Adrenal gland (tissue), 9 donors: ENCODE measurements at regions not wholly inside any gene's neighbourhood (a gene's known extent, or its start where the extent isn't known, plus 50 kb on each side); places are given as distances from the start of the nearest gene placed in this dataset.

Source experiments
- DNase-seq, 7 donors: peaks; one replicate each; pipeline ENCODE4 v3.0.0-alpha.2; 2019 to 2020
- H3K27ac ChIP-seq, 5 donors: fragments of 200-600 bp; sonication (generic) in 4 of 5; 1 replicate in 3 of 5; 2 replicates in 2 of 5; pipeline versions ENCODE4 v1.5.1 to v1.8.0; 2016 to 2020; ENCODE audit warnings: mild to moderate bottlenecking in 1 of 5
- H3K27me3 ChIP-seq: fragments of 200-600 bp; 2 replicates; pipeline ENCODE4 v1.8.0; 2021
- H3K36me3 ChIP-seq, 2 donors: fragments of 200-600 bp; replicated peaks in 1 of 2; 1 replicate in 1 of 2; 2 replicates in 1 of 2; pipeline versions ENCODE4 v1.5.1 to v1.8.0; 2018 to 2022
- H3K4me1 ChIP-seq, 2 donors: fragments of 200-600 bp; replicated peaks in 1 of 2; 1 replicate in 1 of 2; 2 replicates in 1 of 2; pipeline versions ENCODE4 v1.5.1 to v1.8.0; 2018 to 2021
- H3K4me3 ChIP-seq, 4 donors: fragments of 200-600 bp; sonication (generic) in 3 of 4; one replicate each; pipeline ENCODE4 v1.5.1; 2016 to 2018
- H3K9me3 ChIP-seq, 3 donors: fragments of 200-600 bp; sonication (generic) in 1 of 3; replicated peaks in 1 of 3; 1 replicate in 2 of 3; 2 replicates in 1 of 3; pipeline versions ENCODE4 v1.5.1 to v1.8.0; 2016 to 2021
- POLR2A ChIP-seq, 2 donors: fragments of 450-650 bp; IDR thresholded peaks; one replicate each; pipeline ENCODE4 v1.6.1; 2017; ENCODE audit warnings: antibody characterized with exemption in 2 of 2, mild to moderate bottlenecking in 2 of 2, moderate library complexity in 1 of 2
- WGBS, 4 donors: extraction: QIAGEN DNeasy Blood & Tissue Kit in 2 of 4; methylation state at CpG; one replicate each; pipeline versions ENCODE4 v1.1.5 to v1.1.7; 2013 to 2017; 5-methylcytosine and 5-hydroxymethylcytosine counted together
- intact Hi-C, 2 donors: fragments of 100-400 bp; cut with DNase I; formaldehyde crosslinking; loops; one replicate each; pipeline versions ENCODE4 v1.14.1 to v1.15.0; 2022 to 2023
- TF ChIP-seq, protein P1 (sequence below), 6 experiments: fragments of 450-650 bp in 4 of 6; fragments of 200-600 bp in 2 of 6; sonication (generic) in 1 of 6; IDR thresholded peaks; 1 replicate in 5 of 6; 2 replicates in 1 of 6; pipeline versions ENCODE4 v1.5.1 to v1.8.0; 2016 to 2021; ENCODE audit warnings: antibody characterized with exemption in 6 of 6, mild to moderate bottlenecking in 2 of 6, moderate library complexity in 1 of 6
- donor health status: healthy with polysubstance abuse.
- donor health status: Bipolar disorder and iron deficiency.
- donor health status: DM: yes; HTN: yes; CAD: no.
- donor health status: DM: no; HTN: no; CAD: no.
- donor health status: DM: no; HTN: no; CAD: no.

DNA sequence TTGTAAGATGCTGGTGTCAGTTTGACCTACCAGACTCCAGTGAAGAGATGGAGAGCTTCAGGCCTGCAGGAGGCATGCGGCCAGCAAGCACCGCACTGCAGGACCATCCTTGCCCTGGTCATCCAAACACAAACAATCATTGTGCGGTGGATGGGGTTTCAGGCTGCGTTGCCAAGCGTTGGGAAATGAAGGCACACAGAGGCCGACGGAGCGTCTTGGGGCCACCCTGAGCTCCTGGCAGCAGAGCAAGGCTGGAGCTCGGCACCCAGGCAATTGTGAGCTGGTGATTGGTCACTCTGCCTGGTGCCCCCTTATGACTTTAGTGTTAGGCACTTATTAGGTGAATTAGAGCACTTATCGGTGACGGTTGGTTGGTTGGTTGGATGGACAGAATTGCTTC is 222.6 kb upstream of the RGMA start:
- Histone ChIP-seq H3K27me3 (no peaks in the 10 kb centered on the region), H3K4me3 (no peak overlapping the region), H3K36me3 (no peaks in the 10 kb centered on the region), H3K27ac (no peak overlapping the region), H3K9me3 (no peaks in the 10 kb centered on the region), H3K4me1 (no peaks in the 10 kb centered on the region)
- intact Hi-C loops, result no loop called here
- TF ChIP-seq, protein P1, sequence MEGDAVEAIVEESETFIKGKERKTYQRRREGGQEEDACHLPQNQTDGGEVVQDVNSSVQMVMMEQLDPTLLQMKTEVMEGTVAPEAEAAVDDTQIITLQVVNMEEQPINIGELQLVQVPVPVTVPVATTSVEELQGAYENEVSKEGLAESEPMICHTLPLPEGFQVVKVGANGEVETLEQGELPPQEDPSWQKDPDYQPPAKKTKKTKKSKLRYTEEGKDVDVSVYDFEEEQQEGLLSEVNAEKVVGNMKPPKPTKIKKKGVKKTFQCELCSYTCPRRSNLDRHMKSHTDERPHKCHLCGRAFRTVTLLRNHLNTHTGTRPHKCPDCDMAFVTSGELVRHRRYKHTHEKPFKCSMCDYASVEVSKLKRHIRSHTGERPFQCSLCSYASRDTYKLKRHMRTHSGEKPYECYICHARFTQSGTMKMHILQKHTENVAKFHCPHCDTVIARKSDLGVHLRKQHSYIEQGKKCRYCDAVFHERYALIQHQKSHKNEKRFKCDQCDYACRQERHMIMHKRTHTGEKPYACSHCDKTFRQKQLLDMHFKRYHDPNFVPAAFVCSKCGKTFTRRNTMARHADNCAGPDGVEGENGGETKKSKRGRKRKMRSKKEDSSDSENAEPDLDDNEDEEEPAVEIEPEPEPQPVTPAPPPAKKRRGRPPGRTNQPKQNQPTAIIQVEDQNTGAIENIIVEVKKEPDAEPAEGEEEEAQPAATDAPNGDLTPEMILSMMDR (IDR thresholded peaks at IDR 0.05), result no peak
- TF ChIP-seq POLR2A (IDR thresholded peaks at IDR 0.05), result no peak
- WGBS, 4 donors, result 81 to 86% (median 84%) methylated on average over 11 of the region's 11 CpGs
- DNase-seq, result no peak

DNA sequence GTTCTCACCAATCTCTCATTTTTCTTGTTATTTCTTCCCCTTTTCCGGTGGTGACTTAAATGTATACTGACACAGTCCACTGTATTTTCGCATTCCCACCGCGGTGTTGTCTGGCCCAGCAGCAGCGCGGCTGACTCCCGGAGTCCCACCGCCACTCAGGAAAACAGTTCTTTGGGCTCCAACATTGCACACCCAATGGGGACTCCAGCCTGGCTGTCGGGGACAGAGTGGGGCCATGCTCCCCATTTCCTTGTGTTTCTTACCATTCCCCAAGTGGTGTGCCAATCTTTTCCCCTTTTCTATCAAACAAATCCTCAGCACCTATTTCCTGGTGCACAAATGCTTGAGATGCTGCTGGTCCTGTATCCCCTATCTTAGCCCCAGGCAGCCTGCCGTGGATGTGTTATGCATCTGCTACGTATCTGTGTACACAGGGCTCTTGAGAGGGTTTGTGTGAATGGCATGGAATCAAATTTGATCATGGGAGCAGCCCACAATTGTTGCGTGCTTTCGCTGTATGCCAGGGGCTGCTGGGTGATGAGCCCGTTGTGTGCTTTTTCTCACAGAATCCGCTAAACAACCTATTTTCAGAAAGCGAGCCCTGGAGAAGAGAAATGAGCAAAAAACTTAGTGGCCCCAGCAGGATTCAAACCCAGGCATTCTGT is 219.1 kb upstream of the RGMA start:
- Histone ChIP-seq H3K36me3 (no peaks in the 10 kb centered on the region), H3K4me3 (no peak overlapping the region), H3K4me1 (no peaks in the 10 kb centered on the region), H3K9me3 (no peaks in the 10 kb centered on the region), H3K27ac (no peak overlapping the region), H3K27me3 (no peaks in the 10 kb centered on the region)
- TF ChIP-seq, protein P1 (IDR thresholded peaks at IDR 0.05), result no peak
- TF ChIP-seq POLR2A (IDR thresholded peaks at IDR 0.05), result no peak
- intact Hi-C loops, result no loop called here
- WGBS, 4 donors, result 86 to 90% (median 88%) methylated on average over 16 of the region's 16 CpGs
- no peak for DNase-seq

DNA sequence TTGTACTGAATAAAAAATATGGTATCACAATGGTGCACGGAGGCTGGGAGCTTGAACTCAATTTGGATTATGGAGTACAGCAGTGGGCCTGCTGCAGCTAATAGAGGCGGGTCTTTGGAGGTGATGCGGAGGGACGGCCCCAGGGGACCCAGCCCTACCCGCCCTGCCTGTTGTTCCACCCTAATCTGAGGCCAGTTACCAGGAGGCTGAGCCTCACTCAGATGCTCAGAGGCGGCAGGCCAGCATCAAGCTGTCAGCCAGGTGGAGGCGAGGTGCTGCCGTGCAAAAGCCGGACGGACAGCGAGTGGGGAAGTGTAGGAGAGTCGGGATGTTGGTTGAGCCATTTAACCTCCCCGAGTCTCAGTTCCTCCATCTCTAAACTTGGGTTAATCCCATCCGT is 218.5 kb upstream of the RGMA start:
- H3K36me3 ChIP-seq, result no peaks in the 10 kb centered on the region
- 72 to 87% (median 81%) methylated on average over 12 to 14 of the region's 14 CpGs for WGBS, 4 donors
- DNase-seq, result no peak
- H3K9me3 ChIP-seq, result no peaks in the 10 kb centered on the region
- no peaks in the 10 kb centered on the region for H3K27me3 ChIP-seq
- intact Hi-C loops, result no loop called here
- H3K4me3 ChIP-seq, result no peak overlapping the region
- H3K27ac ChIP-seq, result no peak overlapping the region
- H3K4me1 ChIP-seq, result no peaks in the 10 kb centered on the region
- no peak for TF ChIP-seq POLR2A (IDR thresholded peaks at IDR 0.05)
- TF ChIP-seq, protein P1 (IDR thresholded peaks at IDR 0.05), result no peak

DNA sequence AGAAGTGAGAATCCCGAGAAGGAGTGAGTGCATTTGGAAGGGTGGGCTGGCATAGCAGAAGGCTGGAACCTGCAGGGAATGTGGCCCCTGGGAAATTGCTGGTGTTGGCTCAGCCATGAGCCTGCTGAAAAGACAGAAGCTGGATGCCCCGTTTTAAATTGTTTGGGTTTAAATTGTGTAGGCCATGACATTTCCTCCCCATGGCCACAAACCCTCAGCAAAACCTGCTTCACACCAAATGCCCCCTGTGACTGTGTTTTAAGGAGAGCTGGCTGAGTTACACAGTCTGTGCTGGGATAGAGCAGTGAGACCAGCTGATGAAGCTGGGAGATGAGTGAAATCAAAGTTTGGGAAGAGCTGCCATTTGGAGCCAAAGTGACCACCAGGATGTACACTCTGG is 216.3 kb upstream of the RGMA start:
- intact Hi-C loops, result no loop called here
- Histone ChIP-seq H3K27ac (no peak overlapping the region), H3K27me3 (no peaks in the 10 kb centered on the region), H3K4me1 (no peaks in the 10 kb centered on the region), H3K9me3 (no peaks in the 10 kb centered on the region), H3K36me3 (no peaks in the 10 kb centered on the region), H3K4me3 (no peak overlapping the region)
- TF ChIP-seq POLR2A (IDR thresholded peaks at IDR 0.05), result no peak
- TF ChIP-seq, protein P1 (IDR thresholded peaks at IDR 0.05), result no peak
- no peak for DNase-seq
- 30 to 51% (median 44%) methylated on average over 2 of the region's 2 CpGs for WGBS, 4 donors
